Glomerular visceral epithelial cell (primary cell): ENCODE measurements at regions not wholly inside any gene's neighbourhood (a gene's known extent, or its start where the extent isn't known, plus 50 kb on each side); places are given as distances from the start of the nearest gene placed in this dataset.
A peak's percentile ranks its signal among the peaks of the same experiment; 100 is the strongest.
"Not testable (repeated sequence)": the region's sequence is repeated elsewhere in the genome, so short reads cannot be mapped to it uniquely, and the experiment has no call there.

ENCODE experiments used
- DNase-seq: peaks from one replicate; pipeline ENCODE4 v3.0.0-alpha.2; 2016; ENCODE audit errors: extremely low spot score

GRCh38 chr5:87539839-87540238 is 127.1 kb upstream of the CCNH start:
- DNase-seq = no peak

GRCh38 chr5:87536365-87536764 is 123.6 kb upstream of the CCNH start:
- no peak for DNase-seq

DNA sequence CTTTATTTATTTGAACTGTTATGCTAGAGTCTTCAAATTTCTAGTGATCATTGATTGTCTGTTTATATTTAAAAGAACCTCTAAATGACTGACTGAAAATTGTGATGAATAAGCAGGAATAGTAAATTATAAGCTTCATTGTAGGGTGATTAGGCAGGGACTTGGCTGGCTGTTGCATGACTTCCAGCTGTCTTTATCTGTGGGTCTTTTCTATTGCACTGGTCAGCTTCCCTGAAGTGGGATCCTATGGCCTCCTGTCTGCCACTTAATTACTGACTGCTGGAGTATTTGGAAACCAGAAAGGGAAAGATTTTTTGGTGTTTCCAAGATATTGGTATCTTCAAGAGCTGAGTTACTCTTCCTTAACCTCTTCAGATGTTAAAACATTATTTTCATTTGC is 123.0 kb upstream of the CCNH start:
- DNase-seq = no peak

GRCh38 chr5:87529486-87530076 is 116.9 kb upstream of the CCNH start:
- DNase-seq = no peak

DNA sequence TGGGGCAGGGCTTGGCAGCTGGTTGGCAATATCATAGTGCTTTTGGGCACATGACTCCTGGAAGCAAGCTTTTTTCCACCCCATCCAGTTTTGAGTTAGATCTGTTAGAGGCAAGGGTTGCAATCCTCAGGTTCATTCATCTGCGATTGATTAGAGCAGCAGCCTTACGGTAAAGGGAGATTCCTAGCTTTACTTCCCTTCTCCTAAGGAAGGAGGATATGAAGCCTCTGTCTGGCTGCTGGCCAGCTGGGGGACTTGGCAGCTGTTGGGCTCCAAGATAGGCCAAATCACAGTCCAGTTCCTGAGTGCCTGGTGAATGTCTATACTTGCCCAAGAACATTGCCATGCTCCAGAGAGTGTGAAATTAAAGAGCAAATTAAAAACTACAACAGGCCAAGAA is 113.4 kb upstream of the CCNH start:
- peak; percentile 39 for DNase-seq

- no peak for DNase-seq
Measured at GRCh38 chr5:87524217-87524616, 111.5 kb upstream of the CCNH start.

DNA sequence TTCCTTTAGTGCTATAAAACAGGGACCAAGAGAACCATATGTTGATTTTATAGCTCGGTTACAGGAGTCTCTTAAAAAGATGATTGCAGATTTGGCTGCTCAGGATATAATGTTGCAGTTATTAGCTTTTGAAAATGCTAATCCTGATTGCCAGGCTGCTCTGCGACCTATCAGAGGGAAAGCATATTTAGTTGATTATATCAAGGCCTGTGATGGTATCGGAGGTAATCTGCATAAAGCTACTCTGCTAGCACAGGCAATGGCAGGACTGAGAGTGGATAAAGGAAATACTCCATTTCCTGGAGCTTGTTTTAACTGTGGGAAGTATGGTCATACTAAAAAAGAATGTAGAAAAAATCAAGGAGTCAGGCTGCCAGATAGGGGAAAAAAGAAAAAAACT is 99.0 kb upstream of the CCNH start:
- not testable (repeated sequence) for DNase-seq

- DNase-seq = no peak
Measured at GRCh38 chr5:87503004-87503403, 90.3 kb upstream of the CCNH start.

- peak; percentile 12 for DNase-seq
Measured at GRCh38 chr5:87499478-87500410, 87.0 kb upstream of the CCNH start.
